ENCODE measurements at regions not wholly inside any gene's neighbourhood (a gene's known extent, or its start where the extent isn't known, plus 50 kb on each side); places are given as distances from the start of the nearest gene placed in this dataset.

DNA sequence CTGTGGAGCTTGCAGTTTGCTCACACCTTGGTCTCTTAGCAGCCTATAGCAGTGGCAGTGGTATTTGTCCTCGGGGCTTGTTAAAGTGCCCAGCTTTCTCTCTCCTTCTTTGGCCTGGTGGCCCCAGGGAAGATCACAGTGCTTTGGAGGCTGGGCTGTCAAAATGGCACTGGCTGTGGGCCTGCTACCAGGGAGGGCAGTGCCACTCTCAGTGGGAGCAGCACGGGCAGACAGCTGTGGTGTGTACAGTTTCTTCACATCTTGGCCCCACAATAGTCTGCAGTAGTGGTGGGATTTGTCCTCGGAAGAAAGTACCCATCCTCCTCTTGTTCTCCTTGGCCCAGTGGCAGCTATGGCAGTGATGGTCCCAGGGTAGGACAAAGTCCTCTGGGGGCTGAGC is 164.4 kb upstream of the GORAB start (continued):
- TF ChIP-seq, protein P1, sequence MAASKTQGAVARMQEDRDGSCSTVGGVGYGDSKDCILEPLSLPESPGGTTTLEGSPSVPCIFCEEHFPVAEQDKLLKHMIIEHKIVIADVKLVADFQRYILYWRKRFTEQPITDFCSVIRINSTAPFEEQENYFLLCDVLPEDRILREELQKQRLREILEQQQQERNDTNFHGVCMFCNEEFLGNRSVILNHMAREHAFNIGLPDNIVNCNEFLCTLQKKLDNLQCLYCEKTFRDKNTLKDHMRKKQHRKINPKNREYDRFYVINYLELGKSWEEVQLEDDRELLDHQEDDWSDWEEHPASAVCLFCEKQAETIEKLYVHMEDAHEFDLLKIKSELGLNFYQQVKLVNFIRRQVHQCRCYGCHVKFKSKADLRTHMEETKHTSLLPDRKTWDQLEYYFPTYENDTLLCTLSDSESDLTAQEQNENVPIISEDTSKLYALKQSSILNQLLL (CRISPR knock-in tag; IDR thresholded peaks at IDR 0.05; ENCODE audit: borderline replicate concordance), result no peak
- TF ChIP-seq SIN3B (IDR thresholded peaks at IDR 0.05; ENCODE audit: low read depth) (no peak), RUNX1 (IDR thresholded peaks at IDR 0.05; ENCODE audit: low read depth) (no peak), PHB (CRISPR knock-in tag; IDR thresholded peaks at IDR 0.05) (no peak)

DNA sequence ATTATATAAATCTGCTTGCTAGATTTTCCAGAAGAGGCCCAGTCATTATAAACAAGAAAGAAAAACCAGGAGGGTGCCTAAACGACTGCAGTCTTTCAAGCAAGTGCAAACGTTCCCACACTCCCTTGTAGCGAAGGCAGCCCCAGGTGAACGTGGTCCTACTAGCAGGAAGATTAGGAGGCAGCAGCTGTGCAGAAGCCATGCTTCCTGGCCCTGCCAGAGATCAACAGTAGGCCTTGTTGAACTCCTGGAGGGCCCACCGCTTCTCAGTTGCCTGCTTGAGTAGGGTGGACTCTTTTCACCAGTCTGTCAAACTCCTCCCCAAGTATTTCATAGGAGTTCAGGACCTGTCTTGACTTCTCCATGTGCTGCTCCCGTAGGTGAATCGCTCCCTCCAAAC is 163.0 kb upstream of the GORAB start:
- Histone ChIP-seq H3K27me3 (ENCODE audit: control insufficient read depth in 2 of 2, insufficient read depth in 2 of 2, low read length in 2 of 2) (no peaks in the 10 kb centered on the region), H3K4me1 (replicated peaks in 1 of 2; ENCODE audit: control insufficient read depth in 2 of 2, insufficient read depth in 2 of 2, low read length in 2 of 2) (no peaks in the 10 kb centered on the region), H3K27ac (ENCODE audit: extremely low read depth, low read depth, low read length) (no peak overlapping the region), H4K20me1 (replicated peaks; ENCODE audit: control insufficient read depth, insufficient read depth, low read length) (no peaks in the 10 kb centered on the region), H3K9me1 (ENCODE audit: control insufficient read depth, insufficient read depth, low read length) (no peaks in the 10 kb centered on the region), H3K4me2 (ENCODE audit: insufficient read depth, low read length) (no peak overlapping the region), H3K9ac (ENCODE audit: insufficient read depth in 1 of 2, low read depth in 2 of 2, low read length in 2 of 2) (no peak overlapping the region), H3K36me3 (ENCODE audit: control insufficient read depth, insufficient read depth, low read length) (no peaks in the 10 kb centered on the region), H3K9me3 (replicated peaks; ENCODE audit: control insufficient read depth, insufficient read depth, low read depth, low read length) (no peaks in the 10 kb centered on the region; the same call in 1 of the 2 replicates), H3K4me3 (no peak overlapping the region), H3K79me2 (ENCODE audit: control insufficient read depth, insufficient read depth, low read length) (no peaks in the 10 kb centered on the region), H2AFZ (ENCODE audit: low read depth, low read length) (no peak overlapping the region)
- in situ Hi-C loops (cut with MboI), result no loop called here
- DNase-seq (ENCODE audit: extremely low read depth in 1 of 4, low spot score in 3 of 4) (no peak), FAIRE-seq (no peak), ATAC-seq (no peak)
- POLR2A ChIA-PET, result no interaction called here
- TF ChIP-seq ZC3H4 (CRISPR knock-in tag; IDR thresholded peaks at IDR 0.05; ENCODE audit: borderline replicate concordance) (no peak), CGGBP1 (CRISPR knock-in tag; IDR thresholded peaks at IDR 0.05) (no peak)
- intact Hi-C loops (cut with micrococcal nuclease), result no loop called here
- BruUV-seq (replicated peaks), result no TSS peak
- CTCF ChIA-PET (ENCODE audit: low intra/inter-chr PET ratio), result no interaction called here
- under 1% methylated on average over 7 of the region's 7 CpGs for WGBS (ENCODE audit: insufficient coverage, low coverage, missing lambda C conversion rate)
